ENCODE measurements at regions not wholly inside any gene's neighbourhood (a gene's known extent, or its start where the extent isn't known, plus 50 kb on each side); places are given as distances from the start of the nearest gene placed in this dataset.

DNA sequence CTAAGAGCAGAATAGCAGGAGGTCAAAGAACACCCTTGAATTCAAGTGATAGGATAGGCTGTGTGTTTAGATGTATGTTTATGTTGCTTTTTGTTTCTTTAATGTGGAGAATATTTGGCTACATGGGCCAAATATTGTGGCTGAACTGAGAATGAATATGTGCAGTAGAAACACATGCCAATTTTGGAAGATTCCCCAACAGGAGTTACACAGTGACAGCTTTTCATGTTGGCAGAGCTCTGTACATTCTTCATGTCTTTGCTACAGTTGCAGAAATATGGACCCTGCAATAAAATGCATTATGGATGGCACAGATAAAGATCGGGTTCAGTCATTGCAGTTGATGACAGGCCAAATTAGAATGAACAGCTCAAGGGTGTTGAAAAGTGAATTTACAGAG is 82.8 kb upstream of the SLC4A4 start:
- TF ChIP-seq, protein P1, sequence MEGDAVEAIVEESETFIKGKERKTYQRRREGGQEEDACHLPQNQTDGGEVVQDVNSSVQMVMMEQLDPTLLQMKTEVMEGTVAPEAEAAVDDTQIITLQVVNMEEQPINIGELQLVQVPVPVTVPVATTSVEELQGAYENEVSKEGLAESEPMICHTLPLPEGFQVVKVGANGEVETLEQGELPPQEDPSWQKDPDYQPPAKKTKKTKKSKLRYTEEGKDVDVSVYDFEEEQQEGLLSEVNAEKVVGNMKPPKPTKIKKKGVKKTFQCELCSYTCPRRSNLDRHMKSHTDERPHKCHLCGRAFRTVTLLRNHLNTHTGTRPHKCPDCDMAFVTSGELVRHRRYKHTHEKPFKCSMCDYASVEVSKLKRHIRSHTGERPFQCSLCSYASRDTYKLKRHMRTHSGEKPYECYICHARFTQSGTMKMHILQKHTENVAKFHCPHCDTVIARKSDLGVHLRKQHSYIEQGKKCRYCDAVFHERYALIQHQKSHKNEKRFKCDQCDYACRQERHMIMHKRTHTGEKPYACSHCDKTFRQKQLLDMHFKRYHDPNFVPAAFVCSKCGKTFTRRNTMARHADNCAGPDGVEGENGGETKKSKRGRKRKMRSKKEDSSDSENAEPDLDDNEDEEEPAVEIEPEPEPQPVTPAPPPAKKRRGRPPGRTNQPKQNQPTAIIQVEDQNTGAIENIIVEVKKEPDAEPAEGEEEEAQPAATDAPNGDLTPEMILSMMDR (conservative IDR thresholded peaks at IDR 0.05; ENCODE audit: low read depth, low read length), result no peak
- Histone ChIP-seq H3K9ac (no peak overlapping the region), H3K4me3 (IDR thresholded peaks at IDR 0.05; ENCODE audit: insufficient read depth, low read depth, low read length) (no peak overlapping the region)

DNA sequence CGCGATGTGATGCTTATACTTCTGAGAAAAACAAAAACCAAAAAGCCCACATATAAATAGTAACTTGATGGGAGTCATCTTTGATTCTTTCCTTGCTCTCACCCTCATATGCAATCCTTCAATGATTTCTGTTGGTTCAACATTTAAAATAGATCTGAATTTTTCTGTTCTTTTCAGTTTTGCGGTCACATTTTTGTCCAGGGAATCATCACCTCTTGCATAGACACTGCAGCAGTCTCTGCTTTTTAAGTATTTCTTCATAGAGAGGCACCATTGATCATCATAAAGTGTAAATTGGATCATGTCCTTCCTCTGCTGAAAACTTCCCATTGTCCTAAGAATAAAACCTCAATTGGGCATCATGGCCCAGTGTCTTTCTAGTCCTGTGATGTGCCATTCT is 81.1 kb upstream of the SLC4A4 start:
- no peak overlapping the region for H3K4me2 ChIP-seq
- no peaks in the 10 kb centered on the region for H3K36me3 ChIP-seq (ENCODE audit: insufficient read depth)
- no peaks in the 10 kb centered on the region for H3K27me3 ChIP-seq (ENCODE audit: insufficient read depth, low read depth)
- H3K4me3 ChIP-seq (IDR thresholded peaks at IDR 0.05; ENCODE audit: insufficient read depth, low read depth, low read length), result no peak overlapping the region
- H3K4me1 ChIP-seq (ENCODE audit: low read depth, poor library complexity, severe bottlenecking), result no peaks in the 10 kb centered on the region
- H2AFZ ChIP-seq (ENCODE audit: low read depth), result no peak overlapping the region
- H3K79me2 ChIP-seq (ENCODE audit: insufficient read depth, low read depth), result no peaks in the 10 kb centered on the region
- TF ChIP-seq, protein P1 (conservative IDR thresholded peaks at IDR 0.05; ENCODE audit: low read depth, low read length), result no peak
- no peak overlapping the region for H3K27ac ChIP-seq
- H4K20me1 ChIP-seq (ENCODE audit: insufficient read depth), result no peaks in the 10 kb centered on the region
- H3K9ac ChIP-seq, result no peak overlapping the region

More for the DNA sequence above, 82.8 kb upstream of the SLC4A4 start:
- Histone ChIP-seq H3K27ac (no peak overlapping the region), H4K20me1 (ENCODE audit: insufficient read depth) (no peaks in the 10 kb centered on the region), H3K36me3 (ENCODE audit: insufficient read depth) (no peaks in the 10 kb centered on the region), H3K4me2 (no peak overlapping the region), H2AFZ (ENCODE audit: low read depth) (no peak overlapping the region), H3K79me2 (ENCODE audit: insufficient read depth, low read depth) (no peaks in the 10 kb centered on the region), H3K27me3 (ENCODE audit: insufficient read depth, low read depth) (no peaks in the 10 kb centered on the region), H3K4me1 (ENCODE audit: low read depth, poor library complexity, severe bottlenecking) (no peaks in the 10 kb centered on the region)

DNA sequence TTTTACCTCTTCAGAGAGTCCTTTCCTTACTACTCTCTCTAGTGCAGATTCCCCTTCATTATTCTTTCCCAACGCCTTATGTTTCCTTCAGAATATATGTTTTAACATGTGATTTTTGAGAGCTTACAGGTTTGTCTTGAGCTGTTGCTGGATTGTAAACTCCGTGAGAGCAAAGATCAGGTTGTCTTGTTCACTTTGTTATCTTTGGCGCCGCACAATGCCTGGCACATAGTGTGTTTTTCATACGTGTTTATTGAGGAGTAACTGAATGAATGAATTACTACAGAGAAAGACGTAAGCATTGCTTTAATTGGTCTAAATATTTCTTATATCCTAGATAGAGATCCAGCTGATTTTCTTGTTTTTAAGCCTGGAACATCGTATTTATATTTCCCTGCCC is 80.5 kb upstream of the SLC4A4 start:
- no peak overlapping the region for H3K27ac ChIP-seq
- H2AFZ ChIP-seq (ENCODE audit: low read depth), result no peak overlapping the region
- H3K27me3 ChIP-seq (ENCODE audit: insufficient read depth, low read depth), result no peaks in the 10 kb centered on the region
- H3K4me1 ChIP-seq (ENCODE audit: low read depth, poor library complexity, severe bottlenecking), result no peaks in the 10 kb centered on the region
- no peak overlapping the region for H3K4me3 ChIP-seq (IDR thresholded peaks at IDR 0.05; ENCODE audit: insufficient read depth, low read depth, low read length)
- TF ChIP-seq, protein P1 (conservative IDR thresholded peaks at IDR 0.05; ENCODE audit: low read depth, low read length), result no peak
- no peak overlapping the region for H3K9ac ChIP-seq
- no peaks in the 10 kb centered on the region for H4K20me1 ChIP-seq (ENCODE audit: insufficient read depth)
- H3K36me3 ChIP-seq (ENCODE audit: insufficient read depth), result no peaks in the 10 kb centered on the region
- H3K4me2 ChIP-seq, result no peak overlapping the region
- no peaks in the 10 kb centered on the region for H3K79me2 ChIP-seq (ENCODE audit: insufficient read depth, low read depth)

DNA sequence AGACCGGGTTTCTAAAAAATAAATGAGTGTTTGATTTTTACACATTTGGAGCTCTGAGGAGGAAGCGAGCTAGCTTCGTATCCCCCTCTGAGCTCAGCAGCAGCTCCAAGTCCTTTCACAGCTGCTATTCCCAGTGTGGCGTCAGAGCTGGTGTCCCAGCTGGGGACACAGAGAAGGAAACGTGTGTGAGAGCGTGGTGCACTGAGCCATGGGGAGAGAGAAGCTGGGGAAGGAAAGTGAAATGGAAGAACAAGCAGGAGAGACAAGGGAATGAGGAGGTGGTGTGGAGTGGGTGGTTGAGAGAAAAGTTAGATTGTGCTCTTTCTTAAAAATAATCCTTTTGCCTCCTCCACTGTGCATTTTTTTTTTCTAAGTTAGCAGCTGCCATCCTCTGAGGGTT is 79.5 kb upstream of the SLC4A4 start:
- Histone ChIP-seq H3K4me3 (IDR thresholded peaks at IDR 0.05; ENCODE audit: insufficient read depth, low read depth, low read length) (no peak overlapping the region), H3K27me3 (ENCODE audit: insufficient read depth, low read depth) (no peaks in the 10 kb centered on the region), H3K4me2 (no peak overlapping the region), H2AFZ (ENCODE audit: low read depth) (no peak overlapping the region), H3K79me2 (ENCODE audit: insufficient read depth, low read depth) (no peaks in the 10 kb centered on the region), H3K9ac (no peak overlapping the region), H3K27ac (no peak overlapping the region), H4K20me1 (ENCODE audit: insufficient read depth) (no peaks in the 10 kb centered on the region), H3K4me1 (ENCODE audit: low read depth, poor library complexity, severe bottlenecking) (no peaks in the 10 kb centered on the region), H3K36me3 (ENCODE audit: insufficient read depth) (no peaks in the 10 kb centered on the region)
- TF ChIP-seq, protein P1 (conservative IDR thresholded peaks at IDR 0.05; ENCODE audit: low read depth, low read length), result no peak
